ENCODE measurements at regions not wholly inside any gene's neighbourhood (a gene's known extent, or its start where the extent isn't known, plus 50 kb on each side); places are given as distances from the start of the nearest gene placed in this dataset.

- in situ Hi-C loops (cut with HindIII; ENCODE audit: low sequenced_read_pairs) = no loop called here
- DNase-seq (ENCODE audit: low read depth) = no peak
- TF ChIP-seq CTCF (IDR thresholded peaks at IDR 0.05; ENCODE audit: low read depth, low read length, missing control alignments) = no peak
- H3K4me3 ChIP-seq (ENCODE audit: low read depth, low read length) = no peak overlapping the region
Measured at GRCh38 chr5:155434267-155434666, 420.7 kb downstream of the KIF4B start.

GRCh38 chr5:155434681-155435080 lies 421.1 kb downstream of the KIF4B start:
- in situ Hi-C loops (cut with HindIII; ENCODE audit: low sequenced_read_pairs) = no loop called here
- H3K4me3 ChIP-seq (ENCODE audit: low read depth, low read length) = no peak overlapping the region
- no peak for TF ChIP-seq CTCF (IDR thresholded peaks at IDR 0.05; ENCODE audit: low read depth, low read length, missing control alignments)
- DNase-seq (ENCODE audit: low read depth) = no peak

GRCh38 chr5:155441849-155442248 lies 428.3 kb downstream of the KIF4B start:
- in situ Hi-C loops (cut with HindIII; ENCODE audit: low sequenced_read_pairs) = no loop called here
- TF ChIP-seq CTCF (IDR thresholded peaks at IDR 0.05; ENCODE audit: low read depth, low read length, missing control alignments) = no peak

GRCh38 chr5:155451106-155451505 lies 437.6 kb downstream of the KIF4B start:
- no peak for TF ChIP-seq CTCF (IDR thresholded peaks at IDR 0.05; ENCODE audit: low read depth, low read length, missing control alignments)
- in situ Hi-C loops (cut with HindIII; ENCODE audit: low sequenced_read_pairs) = no loop called here
- no peak for DNase-seq (ENCODE audit: low read depth)
- H3K4me3 ChIP-seq (ENCODE audit: low read depth, low read length) = no peak overlapping the region

More at GRCh38 chr5:155441849-155442248, 428.3 kb downstream of the KIF4B start:
- H3K4me3 ChIP-seq (ENCODE audit: low read depth, low read length) = no peak overlapping the region
- no peak for DNase-seq (ENCODE audit: low read depth)

- no peak for TF ChIP-seq CTCF (IDR thresholded peaks at IDR 0.05; ENCODE audit: low read depth, low read length, missing control alignments)
- H3K4me3 ChIP-seq (ENCODE audit: low read depth, low read length) = no peak overlapping the region
- DNase-seq (ENCODE audit: low read depth) = no peak
- in situ Hi-C loops (cut with HindIII; ENCODE audit: low sequenced_read_pairs) = no loop called here
Measured at GRCh38 chr5:155455791-155456514, 442.4 kb downstream of the KIF4B start.

GRCh38 chr5:155459889-155460500 lies 446.4 kb downstream of the KIF4B start:
- no peak for DNase-seq (ENCODE audit: low read depth)
- in situ Hi-C loops (cut with HindIII; ENCODE audit: low sequenced_read_pairs) = no loop called here
- no peak for TF ChIP-seq CTCF (IDR thresholded peaks at IDR 0.05; ENCODE audit: low read depth, low read length, missing control alignments)
- H3K4me3 ChIP-seq (ENCODE audit: low read depth, low read length) = no peak overlapping the region
